ENCODE measurements at regions not wholly inside any gene's neighbourhood (a gene's known extent, or its start where the extent isn't known, plus 50 kb on each side); places are given as distances from the start of the nearest gene placed in this dataset.

GRCh38 chr16:86632206-86632605, 53.9 kb downstream of the FOXL1 start:
- no peak for DNase-seq

DNA sequence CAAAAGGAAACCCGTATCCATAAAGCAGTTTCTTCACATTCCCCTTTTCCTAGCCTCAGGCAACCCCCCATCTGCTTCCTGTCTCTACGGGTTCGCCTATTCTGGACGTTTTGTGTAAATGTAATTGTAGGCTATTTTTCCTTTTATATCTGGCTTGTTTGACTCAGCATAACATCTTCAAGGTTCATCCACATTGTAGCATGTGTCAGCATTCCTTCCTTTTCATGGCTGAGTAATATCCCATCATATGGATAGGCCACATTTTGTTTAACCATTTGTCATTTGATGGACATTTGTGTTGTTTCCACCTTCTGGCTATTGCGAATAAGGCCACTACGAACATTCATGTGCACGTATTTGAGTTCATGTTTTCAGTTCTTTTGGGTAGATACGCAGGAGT, 54.6 kb downstream of the FOXL1 start:
- DNase-seq, result no peak

- DNase-seq, result no peak
These were observed 55.9 kb downstream of the FOXL1 start for GRCh38 chr16:86634292-86634691.

- DNase-seq, result no peak
These were observed 57.0 kb downstream of the FOXL1 start for GRCh38 chr16:86635176-86635876.

DNA sequence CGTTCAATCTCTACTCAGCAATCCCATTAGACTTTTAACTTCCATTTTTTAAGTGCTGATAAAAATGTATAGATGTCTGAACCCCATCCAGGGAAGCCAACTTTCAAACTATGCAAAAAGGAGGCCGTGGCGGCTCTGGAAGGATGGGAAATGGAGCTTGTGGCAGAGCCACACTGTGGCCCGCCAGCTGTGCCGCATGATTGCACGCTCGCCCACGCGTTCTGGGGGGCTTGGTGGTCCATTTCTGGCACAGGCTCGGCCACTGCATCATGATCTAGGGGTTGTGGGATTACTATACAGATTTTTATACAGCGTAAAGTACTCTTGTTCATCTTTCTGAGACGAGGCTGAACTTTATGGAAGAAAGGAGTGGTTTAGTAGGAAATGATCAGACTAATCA, 57.6 kb downstream of the FOXL1 start:
- DNase-seq, result no peak

- no peak for DNase-seq
These were observed 59.4 kb downstream of the FOXL1 start for GRCh38 chr16:86637744-86638143.

DNA sequence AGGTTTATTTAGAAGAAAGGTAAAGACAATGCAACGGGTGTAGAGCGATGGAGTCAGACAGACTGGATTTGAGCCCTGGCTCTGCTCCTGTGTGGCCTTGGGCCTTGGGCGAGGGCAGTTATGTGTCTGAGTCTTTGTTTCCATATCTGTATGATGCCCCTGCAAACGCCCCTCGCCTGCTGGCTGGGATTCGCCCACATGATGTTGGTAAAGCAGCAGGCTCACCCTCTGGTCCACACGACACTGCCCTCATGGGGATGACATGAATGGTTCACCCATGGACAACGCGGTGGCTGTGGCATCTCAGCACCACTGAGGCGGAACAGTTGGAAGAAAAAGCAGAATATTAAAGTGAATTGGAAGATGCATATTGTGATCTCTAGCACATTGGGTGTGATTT, 60.3 kb downstream of the FOXL1 start:
- no peak for DNase-seq

DNA sequence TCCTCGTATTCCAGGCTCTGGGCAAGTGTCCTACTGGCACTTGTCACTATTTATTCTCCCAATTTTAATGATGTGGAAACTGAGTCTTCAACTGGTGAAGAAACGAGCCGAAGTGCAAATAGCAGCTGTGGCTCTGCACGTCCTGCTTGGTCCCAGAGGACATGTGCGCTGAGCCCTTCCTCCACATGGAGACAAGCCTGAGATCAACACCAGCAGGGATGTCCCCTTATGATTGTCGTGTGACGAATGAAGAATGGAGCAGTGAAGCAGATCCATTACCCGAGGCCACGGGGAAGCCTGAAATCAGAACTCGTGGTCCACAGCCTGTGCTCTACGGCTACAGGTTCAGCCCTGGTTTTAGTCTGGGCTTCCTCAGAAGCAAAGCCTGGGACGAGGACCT, 61.0 kb downstream of the FOXL1 start:
- DNase-seq, result no peak

- DNase-seq, result no peak
These were observed 62.0 kb downstream of the FOXL1 start for GRCh38 chr16:86640265-86640843.

GRCh38 chr16:86642087-86642486, 63.7 kb downstream of the FOXL1 start:
- DNase-seq, result no peak

- DNase-seq, result no peak
These were observed 65.3 kb downstream of the FOXL1 start for GRCh38 chr16:86643671-86644070.

- DNase-seq, result no peak
These were observed 69.2 kb downstream of the FOXL1 start for GRCh38 chr16:86647561-86647960.

- no peak for DNase-seq
These were observed 71.5 kb downstream of the FOXL1 start for GRCh38 chr16:86649875-86650274.

GRCh38 chr16:86651013-86651627, 72.8 kb downstream of the FOXL1 start:
- DNase-seq, result no peak

DNA sequence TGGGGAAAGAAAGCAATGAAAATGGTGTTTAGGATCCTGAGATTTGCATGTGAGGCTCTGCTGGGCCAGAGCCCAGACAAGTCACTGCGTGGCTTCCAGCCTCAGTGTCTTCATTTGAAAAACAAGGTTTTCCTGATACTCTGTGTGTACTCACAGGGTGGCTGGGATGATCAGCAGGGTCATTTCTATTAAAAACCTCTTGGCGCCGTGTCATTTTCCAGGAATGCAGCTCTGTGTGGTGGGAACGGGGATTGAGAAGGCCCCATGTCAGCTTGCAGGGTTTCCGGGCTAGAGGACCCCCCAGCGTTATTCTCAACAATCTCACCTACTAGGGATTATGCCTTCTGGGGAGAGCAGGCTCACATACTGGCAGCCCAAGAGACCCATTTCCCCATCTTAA, 73.5 kb downstream of the FOXL1 start:
- no peak for DNase-seq

GRCh38 chr16:86653285-86654006, 75.1 kb downstream of the FOXL1 start:
- DNase-seq, result no peak

- DNase-seq, result no peak
These were observed 79.6 kb downstream of the FOXL1 start for GRCh38 chr16:86657972-86658371.

- DNase-seq, result no peak
These were observed 82.3 kb downstream of the FOXL1 start for GRCh38 chr16:86660623-86661022.

DNA sequence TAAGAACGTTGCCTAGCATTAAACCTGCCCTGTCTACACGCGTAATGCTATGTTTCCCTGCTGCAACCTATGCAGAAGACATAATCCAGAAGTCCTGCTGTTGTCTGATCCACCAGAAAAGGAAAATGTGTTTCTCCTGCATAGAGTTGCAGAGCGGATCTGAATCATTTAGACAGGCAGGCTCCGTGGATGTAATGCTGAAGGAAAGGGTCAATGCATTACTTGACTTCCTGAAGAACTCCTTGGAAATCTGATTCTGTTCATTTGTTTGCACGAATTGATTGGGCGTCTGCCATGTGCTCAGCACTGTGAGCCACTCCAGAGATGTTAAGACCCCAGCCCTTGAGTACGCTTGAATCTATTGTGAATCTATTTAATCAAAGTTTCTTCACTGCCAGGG, 83.4 kb downstream of the FOXL1 start:
- no peak for DNase-seq

DNA sequence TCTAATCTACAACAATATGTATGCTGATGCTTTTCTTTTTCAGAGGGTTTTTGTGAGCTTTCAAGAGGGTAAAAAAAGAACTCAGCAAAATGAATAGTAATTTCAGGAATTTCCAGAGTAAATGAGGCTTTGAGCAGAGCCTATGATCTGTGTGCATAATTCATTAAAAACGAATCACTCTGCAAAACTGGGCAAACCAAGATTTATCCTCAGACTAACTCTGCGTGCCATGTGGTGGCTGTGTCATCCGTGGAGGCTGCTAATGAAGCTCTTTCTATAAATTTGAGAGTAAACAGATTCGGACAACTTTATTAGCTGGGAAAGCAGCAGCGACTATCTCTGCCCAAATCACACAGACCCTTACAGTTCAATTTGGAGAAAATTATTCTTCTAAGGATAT, 83.8 kb downstream of the FOXL1 start:
- no peak for DNase-seq

DNA sequence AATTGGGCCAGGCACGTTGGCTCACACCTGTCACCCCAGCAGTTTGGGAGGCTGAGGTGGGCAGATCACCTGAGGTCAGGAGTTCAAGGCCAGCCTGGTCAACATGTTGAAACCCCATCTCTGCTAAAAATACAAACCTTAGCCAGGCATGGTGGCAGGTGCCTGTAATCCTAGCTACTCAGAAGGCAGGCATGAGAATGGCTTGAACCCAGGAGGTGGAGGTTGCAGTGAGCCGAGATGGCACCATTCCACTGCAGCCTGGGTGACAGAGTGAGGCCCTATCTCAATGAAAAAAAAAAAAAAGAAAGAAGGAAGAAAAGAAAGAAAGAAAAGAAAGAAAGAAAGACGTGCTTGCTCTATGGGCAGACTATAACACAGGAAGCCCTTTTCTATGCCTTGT, 84.4 kb downstream of the FOXL1 start:
- DNase-seq, result no peak

DNA sequence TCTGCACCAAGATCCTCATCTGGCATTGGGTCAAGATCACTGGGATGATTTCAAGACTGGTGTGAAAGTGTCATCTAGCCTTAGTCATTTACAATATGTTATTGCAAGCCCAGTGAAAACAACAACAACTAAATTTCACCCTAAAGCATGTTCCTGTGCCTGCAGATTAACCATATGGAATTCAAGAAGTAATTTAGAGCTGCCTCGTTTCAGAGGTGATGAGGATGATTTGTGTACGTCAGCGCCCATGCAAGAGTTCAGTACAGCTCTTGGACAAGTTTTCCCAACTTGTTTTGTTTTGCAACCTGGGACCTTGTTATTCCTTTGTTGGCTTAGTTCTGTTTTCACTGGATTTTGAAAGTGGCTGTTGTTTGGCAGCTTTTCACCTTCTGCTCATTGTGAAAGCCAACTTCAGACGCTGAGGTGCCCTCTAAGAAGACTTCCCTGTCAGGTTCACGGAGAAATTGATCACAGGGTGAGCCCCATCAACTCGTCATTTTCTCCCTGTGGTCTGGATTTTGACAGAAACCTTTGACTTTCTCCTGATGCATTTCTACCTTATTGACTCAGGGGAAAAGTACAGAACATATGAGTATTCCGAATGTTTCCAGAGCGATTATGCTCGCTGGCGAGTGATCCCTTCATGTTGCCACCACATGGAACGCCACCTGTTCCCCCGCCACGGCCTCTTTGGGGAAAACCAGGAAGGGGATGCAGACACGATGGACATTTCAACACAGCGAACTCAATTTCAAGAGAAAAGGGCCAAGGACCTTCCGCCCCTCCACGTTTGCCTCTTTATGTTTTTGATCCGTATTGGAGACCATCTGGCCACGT, 85.6 kb downstream of the FOXL1 start:
- no peak for DNase-seq
